Stimulated activated CD8-positive, alpha-beta memory T cell treated with anti-CD3 and anti-CD28 coated beads, Interleukin-15, amount 100 ng/mL, for 48 hours (primary cell): ENCODE measurements at regions not wholly inside any gene's neighbourhood (a gene's known extent, or its start where the extent isn't known, plus 50 kb on each side); places are given as distances from the start of the nearest gene placed in this dataset.
"Not testable (repeated sequence)": the region's sequence is repeated elsewhere in the genome, so short reads cannot be mapped to it uniquely, and the experiment has no call there.

ENCODE experiments used
- DNase-seq, 2 donors: peaks; one replicate each; pipeline ENCODE4 v3.0.0-alpha.2; 2020; ENCODE audit warnings: low read depth in 2 of 2

DNA sequence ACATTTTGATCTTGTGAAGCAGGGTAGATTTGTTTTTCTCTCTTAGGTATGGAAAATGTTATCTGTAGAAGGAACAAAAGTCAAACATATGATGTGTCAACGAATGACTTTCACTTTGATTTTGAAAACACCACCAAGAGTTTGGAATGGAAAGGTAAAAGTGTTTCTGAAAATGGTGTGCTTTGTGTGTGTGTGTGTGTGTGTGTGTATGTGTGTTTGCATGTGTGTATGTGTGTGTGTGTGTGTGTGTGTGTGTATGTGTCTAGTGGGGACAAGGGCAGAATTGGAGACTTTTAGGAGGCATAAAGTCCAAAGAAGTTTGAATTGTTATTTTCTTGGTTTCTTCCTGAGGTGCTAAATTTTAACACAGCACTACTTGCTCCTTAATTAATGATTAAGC, 115.4 kb upstream of the PRKCQ start:
- no peak for DNase-seq

DNA sequence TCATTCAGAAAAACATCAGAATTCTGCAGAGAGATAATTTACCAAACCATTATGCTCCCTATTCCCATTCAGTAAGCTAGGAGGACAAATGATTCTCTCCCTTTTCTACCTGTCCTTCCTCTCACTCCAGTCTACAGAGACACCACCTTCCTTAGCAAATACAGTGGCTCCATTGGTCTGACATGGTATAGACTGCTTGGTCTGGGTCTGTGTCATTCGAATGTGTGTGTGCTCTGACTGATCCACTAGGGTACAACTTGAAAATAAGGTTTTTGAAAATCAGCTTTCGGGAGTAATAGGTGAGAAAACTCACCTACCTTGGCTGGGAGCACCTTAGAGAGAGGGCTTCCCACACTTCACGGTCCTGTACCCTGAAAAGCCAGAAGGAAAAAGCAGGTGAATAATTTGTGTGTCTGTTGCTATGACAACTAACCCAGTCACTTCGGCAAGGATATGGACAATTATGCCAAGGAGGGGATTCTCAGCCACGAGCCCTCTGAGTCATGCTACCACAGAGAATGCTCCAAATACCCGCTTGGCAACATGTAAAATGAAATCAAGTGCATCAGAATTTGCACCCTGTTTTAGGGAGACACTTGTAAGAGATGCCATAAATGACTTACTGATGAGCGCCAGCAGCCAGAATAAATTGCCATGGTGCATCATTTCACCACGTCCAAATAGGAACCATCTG, 114.5 kb upstream of the PRKCQ start:
- DNase-seq: peak in 1 of 2 donors; percentile 4

DNA sequence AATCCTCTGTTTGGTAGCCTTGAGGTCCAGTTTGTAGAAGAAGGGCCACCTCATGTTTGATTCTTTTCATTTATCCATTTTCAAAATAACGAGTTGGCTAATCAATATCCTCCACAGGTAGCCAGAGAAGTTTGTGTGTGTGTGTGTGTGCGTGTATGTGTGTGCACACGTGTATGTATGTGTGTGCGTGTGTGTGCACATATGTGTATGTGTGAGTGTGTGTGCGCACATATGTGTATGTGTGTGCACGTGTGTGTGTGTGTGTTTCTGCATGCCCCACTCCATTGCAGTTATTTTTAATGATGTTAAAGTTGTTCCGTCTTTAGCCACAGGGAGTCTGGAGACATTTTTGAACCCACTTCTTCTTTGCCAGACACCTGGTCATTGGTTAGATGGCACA, 112.8 kb upstream of the PRKCQ start:
- DNase-seq: no peak

DNA sequence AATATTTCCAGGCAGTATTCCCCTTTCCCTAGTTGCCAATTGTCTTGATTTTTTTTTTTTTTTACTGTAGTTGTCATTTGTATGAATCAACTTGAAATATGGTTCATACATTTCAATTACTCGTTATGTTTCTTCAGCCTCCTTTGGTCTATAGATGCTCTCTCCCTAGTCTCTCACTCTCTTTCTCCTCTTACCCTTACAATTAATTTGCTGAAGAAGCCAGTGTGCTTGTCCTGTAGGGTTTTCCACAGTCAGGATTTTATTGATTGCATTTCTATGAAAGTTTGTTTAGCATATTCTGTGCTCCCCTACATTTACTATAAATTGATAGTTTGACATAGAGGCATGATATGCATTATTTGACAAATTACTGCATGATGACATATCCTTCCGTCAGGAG, 112.0 kb upstream of the PRKCQ start:
- no peak for DNase-seq

DNA sequence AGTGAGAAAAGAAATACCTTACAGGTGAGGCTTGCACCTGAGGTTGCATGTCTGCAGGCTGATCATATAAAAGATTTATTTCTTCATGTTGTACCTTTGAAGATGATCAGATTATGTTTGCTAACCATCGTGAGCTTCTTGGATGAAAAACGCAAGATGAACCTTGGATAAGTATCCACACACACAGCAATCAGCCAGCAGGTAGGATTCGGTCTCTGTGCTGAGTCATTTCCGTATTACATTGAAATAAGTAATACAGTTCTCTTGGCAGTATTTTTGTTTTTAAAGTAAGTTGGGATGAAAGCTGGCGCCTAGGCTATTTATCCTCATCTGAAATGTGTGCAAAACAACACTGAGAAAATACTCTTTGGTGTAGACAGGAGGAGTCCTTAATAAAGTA, 109.0 kb upstream of the PRKCQ start:
- DNase-seq: no peak

DNA sequence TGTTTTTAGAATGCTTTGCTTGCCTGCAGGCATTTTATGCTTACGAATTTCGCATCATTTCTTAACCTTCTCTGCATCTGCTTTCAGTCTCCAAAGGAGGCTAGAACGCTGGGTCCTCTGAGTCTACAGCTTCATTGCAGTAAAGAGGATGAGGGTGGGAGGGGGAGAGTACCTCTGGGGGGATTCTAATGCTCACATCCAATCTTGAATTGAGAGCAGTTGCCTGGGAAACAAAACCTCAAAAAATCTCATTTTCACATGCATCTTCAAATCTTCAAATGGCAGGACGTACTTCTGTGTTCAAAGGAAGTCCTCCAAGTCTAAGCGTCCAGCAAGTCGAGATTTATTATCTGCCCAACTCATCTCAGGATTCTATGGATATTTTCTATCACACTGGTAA, 100.7 kb upstream of the PRKCQ start:
- no peak for DNase-seq

DNA sequence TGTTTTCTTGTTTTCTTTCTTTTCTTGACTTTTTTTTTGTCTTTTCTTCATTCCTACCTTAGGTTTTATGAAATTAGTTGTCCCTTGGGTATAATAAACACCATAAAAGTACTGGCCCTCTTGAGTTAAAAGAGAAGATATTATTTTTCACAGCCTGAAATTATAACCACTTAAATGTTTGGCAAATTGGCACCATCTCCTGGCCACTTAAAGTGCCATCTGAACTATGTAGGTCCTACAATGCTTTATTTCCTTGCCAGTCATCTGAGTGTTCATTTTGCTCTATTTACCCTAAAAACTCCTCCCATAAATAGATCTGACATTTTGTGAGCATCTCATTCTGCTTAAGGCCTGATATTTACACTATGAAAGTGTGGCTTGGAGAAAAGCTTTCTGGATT, 98.9 kb upstream of the PRKCQ start:
- DNase-seq: no peak

DNA sequence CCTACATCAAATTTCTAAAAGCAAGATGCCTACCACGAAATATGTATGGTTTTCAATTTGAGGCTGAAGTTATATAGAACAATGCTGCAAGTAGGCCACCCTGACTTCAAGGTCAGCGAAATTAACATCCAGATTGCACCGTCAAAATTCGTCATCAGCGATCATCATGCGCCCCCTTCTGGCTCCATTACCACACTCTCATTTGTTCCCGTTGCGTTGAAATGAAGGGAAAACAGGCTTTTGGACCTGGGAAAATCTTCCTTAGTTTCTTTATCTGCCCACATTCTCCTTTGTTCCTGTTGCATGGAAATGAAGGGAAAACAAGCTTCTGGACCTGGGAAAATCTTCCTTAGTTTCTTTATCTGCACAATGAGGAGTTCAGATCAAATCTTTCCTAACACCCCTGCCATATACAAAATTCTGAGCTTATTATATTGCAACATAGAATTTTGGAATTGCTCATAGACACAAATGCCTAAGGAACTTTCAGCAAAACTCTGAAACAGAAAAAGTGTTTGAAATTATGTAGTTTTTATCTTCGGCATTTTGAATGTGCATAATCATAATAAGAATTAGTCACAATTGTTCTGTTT, 98.2 kb upstream of the PRKCQ start:
- DNase-seq: peak; percentile 19 to 35

DNA sequence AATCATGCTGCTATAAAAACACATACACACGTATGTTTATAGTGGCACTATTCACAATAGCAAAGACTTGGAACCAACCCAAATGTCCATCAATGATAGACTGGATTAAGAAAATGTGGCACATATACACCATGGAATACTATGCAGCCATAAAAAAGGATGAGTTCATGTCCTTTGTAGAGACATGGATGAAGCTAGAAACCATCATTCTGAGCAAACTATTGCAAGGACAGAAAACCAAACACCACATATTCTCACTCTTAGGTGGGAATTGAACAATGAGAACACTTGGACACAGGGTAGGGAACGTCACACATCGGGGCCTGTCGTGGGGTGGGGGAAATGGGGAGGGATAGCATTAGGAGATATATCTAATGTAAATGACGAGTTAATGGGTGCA, 97.1 kb upstream of the PRKCQ start:
- DNase-seq: not testable (repeated sequence)

DNA sequence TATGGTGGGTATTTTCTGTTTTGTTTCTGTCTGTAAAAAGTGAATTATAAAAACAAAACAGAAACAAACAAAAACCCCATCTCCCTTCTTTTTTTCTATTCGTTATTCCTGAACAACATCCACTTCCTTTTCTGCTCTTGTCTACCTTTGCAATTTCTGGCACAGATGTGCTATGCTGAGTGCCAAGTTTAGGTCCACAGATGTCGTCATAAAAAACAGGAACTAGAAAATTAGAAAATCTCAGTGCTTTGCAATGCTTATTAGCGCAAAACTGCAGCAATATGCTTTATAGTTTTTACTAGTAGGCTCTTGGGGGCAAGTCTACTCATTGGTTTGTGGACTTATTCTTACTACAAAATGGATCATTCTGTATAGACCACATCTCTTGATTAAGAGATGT, 94.2 kb upstream of the PRKCQ start:
- no peak for DNase-seq

DNA sequence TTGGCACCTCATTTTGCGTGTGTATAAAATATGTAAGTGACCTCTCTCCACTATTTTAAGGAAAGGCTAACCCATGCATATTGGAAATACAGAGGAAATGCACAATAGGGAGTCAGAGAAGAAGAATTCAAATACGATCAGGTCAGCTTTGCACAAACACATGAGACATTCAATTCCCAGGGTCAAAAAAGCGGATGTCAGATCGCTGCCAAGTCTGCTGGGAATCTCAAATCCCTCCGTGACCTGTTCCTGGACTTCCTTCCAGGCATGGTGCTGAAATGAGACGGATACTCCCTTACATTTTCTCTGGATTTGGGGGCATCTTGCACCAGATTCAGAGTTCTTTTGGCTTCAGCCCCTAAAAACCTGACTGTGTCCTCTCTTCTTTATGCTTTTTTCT, 91.9 kb upstream of the PRKCQ start:
- no peak for DNase-seq

DNA sequence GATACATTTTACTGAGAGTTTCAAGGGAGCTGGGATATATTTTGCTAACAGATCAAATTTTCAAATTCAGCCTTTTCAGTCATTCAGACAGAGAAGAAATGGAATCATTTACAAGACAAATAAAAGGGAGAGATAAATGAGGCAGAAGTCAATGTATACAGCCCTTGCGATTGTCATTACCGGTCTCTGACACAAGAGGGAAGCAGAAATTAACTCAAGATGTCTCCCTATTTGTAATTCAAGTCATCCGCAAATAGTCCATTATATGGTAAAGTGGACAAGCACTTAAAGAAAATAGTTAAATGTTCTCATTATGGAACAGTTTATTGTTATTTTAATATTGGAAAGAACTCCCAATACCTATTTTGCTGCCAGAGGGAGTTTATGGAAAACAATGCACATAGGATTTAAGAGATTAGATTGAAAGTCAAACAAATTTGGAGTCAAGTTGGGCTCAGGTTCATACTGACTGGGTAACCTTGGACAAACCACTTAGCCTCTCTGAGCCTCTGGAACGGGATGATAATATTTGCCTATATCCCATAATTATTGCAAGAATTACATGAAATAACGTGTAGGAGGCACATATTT, 89.3 kb upstream of the PRKCQ start:
- no peak for DNase-seq

DNA sequence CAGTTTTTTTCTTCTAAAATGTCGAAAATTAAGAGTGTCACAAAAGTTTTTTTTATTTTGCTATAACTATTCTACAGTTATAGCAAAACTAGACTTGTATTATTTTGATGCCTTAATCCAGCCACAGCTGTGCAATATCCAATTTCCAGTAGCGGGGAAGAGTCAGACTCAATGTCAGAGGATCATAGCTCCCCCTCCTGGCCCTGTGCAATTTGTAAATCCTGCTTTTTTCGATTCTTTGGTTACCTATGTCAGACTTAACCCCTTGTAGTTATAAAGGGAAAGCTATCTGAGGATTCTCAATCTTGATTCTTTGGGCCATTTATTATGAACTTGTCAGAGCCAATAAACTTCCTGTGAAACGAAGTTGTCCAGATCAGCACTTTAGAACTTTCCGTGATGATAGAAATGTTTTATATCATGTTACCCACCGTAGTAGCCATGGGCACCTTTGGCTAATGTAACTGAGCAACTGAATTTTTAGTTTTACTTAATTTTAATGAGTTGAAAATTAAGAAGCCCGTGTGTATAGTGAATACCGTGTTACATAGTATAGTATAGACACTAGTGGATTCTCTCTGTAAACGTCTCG, 87.7 kb upstream of the PRKCQ start:
- peak in 1 of 2 donors; percentile 10 for DNase-seq

DNA sequence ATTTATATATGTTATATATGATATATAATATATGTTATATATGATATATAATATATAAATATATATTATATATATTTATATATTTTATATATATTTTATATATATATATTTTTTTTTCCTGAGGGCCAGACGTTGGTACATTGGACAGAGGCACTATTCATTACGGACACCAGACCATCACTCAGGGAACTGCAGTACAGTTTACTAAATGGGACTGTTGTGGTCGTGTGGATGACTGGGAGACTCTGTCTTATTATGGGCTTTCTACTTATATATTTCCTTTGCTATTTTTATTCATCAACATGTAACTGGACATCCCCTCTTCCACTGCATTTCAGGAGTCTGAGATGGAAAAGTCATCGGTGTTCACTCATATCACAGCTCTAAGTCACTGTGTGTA, 87.1 kb upstream of the PRKCQ start:
- no peak for DNase-seq

DNA sequence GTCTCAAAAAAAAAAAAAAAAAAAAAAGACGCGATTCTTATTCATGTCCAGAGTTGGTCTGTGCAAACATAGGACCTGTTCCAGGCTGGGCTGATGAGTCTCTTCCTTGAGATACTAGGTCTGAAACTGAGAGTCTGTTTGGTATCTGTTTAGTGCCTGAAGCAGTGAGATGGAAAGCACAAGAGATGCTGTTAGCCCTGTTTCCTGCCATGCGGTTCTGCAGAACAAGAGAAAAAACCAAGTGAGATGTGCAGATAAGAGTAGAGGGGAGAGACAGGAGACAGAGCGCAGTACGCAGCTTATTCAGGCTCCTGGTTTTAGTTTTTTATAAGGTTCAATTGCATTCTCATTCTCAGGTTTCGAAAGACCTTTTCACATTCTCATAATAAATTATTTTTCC, 85.8 kb upstream of the PRKCQ start:
- peak; percentile 35 to 38 for DNase-seq

DNA sequence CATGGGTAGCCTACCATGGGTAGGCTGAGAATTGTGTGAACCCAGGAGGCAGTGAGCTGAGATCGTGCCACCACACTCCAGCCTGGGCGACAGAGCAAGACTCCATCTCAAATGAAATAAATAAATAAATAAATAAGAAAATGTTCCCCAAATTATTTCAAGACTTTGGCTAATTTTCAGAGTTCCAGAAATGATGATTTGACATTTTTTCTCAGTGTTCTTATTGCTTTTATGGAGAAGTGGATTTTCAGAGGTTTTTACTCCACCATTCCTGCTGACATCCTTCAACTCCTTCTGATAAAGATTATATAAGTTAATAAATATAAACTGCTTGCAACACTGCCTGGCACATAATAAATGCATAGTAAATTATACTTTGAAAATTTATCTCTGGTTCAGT, 80.4 kb upstream of the PRKCQ start:
- DNase-seq: no peak

DNA sequence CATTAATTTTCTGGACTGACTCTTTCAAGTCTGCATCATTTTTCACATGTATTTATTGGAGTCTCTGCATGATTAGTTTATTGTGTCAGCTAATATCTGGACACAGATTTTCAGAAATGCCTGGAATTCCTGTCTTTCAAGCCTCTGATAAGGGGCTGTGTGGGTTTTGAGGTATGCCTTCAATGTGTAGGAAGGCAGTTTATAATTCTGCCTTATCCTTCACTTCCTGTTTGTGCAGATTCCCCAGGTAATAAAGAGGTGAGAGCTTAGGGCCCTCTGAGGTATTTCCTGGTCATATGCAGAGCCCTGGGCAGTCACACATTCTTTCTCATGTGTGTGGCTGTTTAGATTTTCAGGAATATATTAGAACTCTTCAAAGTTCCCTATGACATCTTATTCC, 79.4 kb upstream of the PRKCQ start:
- no peak for DNase-seq

DNA sequence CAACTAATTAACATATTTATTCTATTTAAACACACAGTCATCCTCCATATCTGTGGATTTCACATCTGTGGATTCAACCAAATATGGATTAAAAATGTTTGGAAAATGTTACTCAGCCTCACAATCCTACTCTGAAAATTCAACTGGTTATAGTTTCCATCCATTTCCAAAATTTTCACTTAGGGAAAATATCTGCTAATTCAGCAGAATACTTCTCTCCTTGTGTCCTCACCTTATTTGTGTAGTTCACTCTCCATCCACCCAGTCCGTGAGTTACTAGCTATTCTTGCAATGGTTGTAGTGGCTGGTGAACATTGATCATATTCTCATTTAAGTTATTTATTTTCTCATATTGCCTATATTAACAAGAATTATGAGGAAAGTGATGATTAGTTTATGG, 77.6 kb upstream of the PRKCQ start:
- no peak for DNase-seq

DNA sequence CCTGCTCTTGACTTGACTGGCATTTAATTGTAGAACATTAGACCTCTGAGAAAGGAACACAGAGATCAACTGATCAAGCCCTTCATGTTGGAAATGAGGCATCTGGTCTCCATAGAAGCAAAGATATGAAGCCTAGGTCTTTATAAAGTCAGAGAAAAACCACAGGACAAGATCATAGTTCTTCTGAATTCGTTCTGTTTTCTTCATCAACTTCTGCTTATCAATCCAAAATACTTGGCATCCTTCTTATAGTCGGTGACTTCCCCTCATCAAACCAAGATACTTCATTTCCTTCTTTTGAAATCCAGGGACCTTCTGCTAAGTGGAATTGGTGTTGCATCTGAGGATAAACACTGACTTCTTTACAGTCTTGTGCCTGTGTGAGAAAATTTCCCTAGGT, 77.1 kb upstream of the PRKCQ start:
- no peak for DNase-seq

DNA sequence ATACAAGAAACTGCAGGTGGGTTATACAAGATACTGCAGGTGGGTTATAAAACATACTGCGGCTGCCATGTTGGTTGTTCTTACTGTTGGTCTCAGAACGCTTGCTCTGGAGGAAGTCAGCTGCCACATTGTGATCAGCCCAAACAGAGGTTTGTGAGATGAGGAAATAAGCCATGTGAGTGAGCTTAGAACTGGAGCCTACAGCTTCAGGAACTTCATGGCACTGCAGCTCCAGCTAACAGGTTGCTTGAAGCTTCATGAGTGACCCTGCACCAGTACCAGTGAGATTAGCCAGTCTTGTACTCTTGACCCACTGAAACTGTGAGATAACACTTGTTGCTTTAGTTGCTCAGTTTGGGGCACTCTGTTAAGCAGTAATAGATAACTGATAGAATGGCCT, 74.5 kb upstream of the PRKCQ start:
- no peak for DNase-seq

DNA sequence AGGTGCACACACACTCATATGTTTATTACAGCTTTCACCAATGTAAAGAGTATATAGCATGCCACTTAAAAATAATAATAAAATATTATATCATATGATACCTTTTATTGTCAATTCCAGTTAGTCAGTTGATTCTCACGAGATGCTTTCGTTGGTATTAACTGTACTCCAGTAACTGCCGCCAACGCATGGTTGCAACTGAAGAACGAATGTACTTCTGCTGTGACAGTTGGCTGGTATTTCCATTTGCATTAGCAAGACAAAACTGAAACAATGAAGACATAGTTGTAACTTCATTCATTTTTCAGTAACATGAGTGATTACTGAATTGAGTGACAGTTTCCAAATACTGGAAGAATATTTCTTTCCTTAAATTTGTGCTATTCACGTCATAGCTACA, 70.5 kb upstream of the PRKCQ start:
- DNase-seq: no peak

DNA sequence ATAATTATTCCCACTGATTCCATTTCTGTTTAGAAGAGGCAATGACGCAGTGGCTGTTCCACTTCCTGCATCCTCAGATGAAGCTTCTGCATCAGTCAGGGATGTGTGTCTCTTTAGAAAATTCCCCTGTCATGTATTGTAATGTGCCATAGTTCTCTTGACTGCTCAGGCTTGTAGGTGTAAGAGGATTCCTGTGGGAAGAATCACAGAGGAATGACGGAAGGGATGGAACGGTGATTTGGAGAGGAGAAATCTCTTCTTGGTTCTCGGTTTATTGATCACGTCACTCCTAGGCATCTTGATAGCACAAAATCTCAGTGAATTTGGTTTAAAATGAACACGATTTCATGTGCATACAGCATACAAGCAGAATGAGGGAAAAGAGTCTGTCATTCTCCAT, 69.8 kb upstream of the PRKCQ start:
- DNase-seq: no peak
